Progenitor cell of endocrine pancreas (in vitro differentiated cells): ENCODE measurements at regions not wholly inside any gene's neighbourhood (a gene's known extent, or its start where the extent isn't known, plus 50 kb on each side); places are given as distances from the start of the nearest gene placed in this dataset.
A peak's percentile ranks its signal among the peaks of the same experiment; 100 is the strongest.
"Not testable (repeated sequence)": the region's sequence is repeated elsewhere in the genome, so short reads cannot be mapped to it uniquely, and the experiment has no call there.

Experiments
- DNase-seq: peaks from one replicate; pipeline ENCODE4 v3.0.0; 2021; ENCODE audit warnings: low spot score; ENCODE audit not compliant: unreplicated experiment
- H3K27ac Mint-ChIP-seq: 2 replicates; pipeline ENCODE4 v1.8.0; 2021; ENCODE audit warnings: mild to moderate bottlenecking, moderate library complexity, mixed read lengths
- H3K27me3 Mint-ChIP-seq: 2 replicates; pipeline ENCODE4 v1.8.0; 2021; ENCODE audit warnings: mixed read lengths
- H3K36me3 Mint-ChIP-seq: 2 replicates; pipeline ENCODE4 v1.8.0; 2022; ENCODE audit warnings: mixed read lengths; ENCODE audit not compliant: insufficient read depth
- H3K4me1 Mint-ChIP-seq: 2 replicates; pipeline ENCODE4 v1.8.0; 2021; ENCODE audit warnings: low read depth, mixed read lengths
- H3K4me3 Mint-ChIP-seq: 2 replicates; pipeline ENCODE4 v1.8.0; 2021; ENCODE audit warnings: low read depth, mild to moderate bottlenecking, moderate library complexity, mixed read lengths
- H3K9me3 Mint-ChIP-seq: 2 replicates; pipeline ENCODE4 v1.8.0; 2021; ENCODE audit warnings: low read depth, mixed read lengths
- CTCF ChIP-seq: fragments of 200-600 bp; sonication (generic); IDR thresholded peaks from one replicate; pipeline ENCODE4 v1.5.0; 2021; ENCODE audit warnings: antibody characterized with exemption, mild to moderate bottlenecking; ENCODE audit not compliant: unreplicated experiment

DNA sequence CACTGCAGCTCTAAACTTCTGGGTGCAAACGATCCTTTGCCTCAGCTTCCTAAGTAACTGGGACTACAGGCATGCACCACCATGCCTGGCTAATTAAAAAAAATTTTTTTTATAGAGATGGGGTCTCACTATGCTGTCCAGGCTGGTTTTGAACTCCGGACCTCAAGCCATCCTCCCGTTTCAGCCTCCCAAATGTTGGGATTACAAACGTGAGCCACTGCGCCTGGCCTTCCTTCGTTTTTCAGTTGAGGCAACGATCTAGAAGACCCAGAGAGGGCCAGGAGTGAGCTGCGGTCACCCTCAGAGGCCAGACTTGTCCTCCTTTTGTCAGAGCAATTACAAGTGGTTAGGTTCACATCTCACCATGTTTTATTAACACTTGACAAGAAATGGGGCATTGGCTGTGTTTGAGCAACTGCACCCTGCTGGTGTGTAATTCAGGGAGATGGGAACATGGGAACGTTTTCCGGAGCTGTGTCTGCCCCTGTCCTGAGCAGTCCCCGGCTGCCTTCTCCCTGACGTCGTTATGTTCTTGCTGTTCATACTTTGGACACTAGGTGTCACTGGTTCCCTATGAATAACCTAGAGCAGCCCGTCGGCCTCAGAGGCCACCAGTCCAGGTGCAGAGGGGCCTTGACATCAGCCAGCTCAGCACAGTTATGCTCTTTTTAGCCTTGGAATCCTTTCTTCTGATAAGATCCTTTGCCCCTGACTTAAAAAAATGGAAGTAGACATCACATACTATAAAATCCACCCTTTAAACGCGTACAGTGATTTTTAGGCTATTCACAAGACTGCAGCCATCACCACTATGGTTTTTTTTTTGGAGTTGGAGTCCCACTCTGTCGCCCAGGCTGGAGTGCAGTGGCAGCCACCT lies 375.0 kb downstream of the TYW1 start:
- Mint-ChIP-seq H3K36me3 (peaks cover 1% of the 10 kb centered on the region), H3K4me3 (no peak overlapping the region), H3K9me3 (peaks cover 13% of the 10 kb centered on the region)

GRCh38 chr7:67373389-67373788 lies 376.8 kb downstream of the TYW1 start:
- H3K27me3 Mint-ChIP-seq, H3K27ac Mint-ChIP-seq, DNase-seq, H3K9me3 Mint-ChIP-seq, H3K4me1 Mint-ChIP-seq, H3K36me3 Mint-ChIP-seq, H3K4me3 Mint-ChIP-seq: not testable (repeated sequence)

More for the DNA sequence above, 375.0 kb downstream of the TYW1 start:
- Mint-ChIP-seq H3K27me3 (peaks cover 4% of the 10 kb centered on the region), H3K27ac (no peak overlapping the region), H3K4me1 (no peaks in the 10 kb centered on the region)
- DNase-seq = peak; percentile 64
- peak; percentile 85 for TF ChIP-seq CTCF

GRCh38 chr7:67375427-67375826 lies 378.8 kb downstream of the TYW1 start:
- DNase-seq = no peak
- no peak for TF ChIP-seq CTCF
- Mint-ChIP-seq H3K4me3 (no peak overlapping the region), H3K4me1 (no peaks in the 10 kb centered on the region), H3K27ac (no peak overlapping the region), H3K27me3 (peaks cover 8% of the 10 kb centered on the region), H3K9me3 (peaks cover 7% of the 10 kb centered on the region), H3K36me3 (no peaks in the 10 kb centered on the region)

DNA sequence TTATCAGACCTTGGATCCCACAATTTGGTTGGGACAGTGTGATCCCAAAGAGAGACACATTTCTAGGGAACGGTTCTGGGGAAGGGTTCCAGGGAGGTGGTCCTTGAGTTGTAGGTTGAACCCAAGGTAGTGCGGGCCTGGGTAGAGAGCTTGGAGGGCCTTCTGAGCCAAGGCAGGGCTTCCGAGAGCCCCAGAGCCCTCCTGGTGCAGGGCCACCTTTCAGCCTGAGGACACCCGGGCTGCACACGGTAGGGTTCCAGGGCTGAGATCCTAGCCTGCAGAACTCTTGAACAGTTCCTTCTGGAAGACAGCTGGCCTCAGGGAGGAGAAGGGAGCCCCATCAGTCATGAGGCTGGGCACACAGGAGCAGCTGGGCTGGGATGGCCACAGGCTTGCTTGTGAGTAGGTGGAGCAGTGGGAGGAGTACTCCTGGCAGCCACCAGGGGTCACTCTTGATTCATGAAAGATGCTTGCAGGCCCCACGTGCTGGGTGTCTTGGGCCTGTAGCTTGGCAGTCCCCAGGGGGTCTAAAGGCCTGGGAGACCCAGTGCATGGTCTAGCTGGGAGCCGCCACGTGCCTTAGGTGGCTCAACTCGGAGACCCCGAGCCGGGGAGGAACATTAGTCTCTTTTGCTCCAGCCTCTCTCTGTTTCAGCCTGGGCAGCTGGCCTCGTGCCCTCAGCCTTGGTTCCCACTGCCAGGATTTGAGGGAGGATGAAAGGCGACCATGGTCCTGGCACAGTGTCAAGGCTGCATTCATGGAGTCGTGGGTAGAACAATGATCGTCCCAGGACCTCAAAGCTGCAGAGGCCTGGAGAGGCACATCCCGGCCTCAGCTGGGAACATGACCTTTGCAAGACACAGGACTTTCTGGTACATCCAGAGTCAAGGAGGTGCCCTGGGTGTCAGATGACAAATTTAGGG lies 381.6 kb downstream of the TYW1 start:
- Mint-ChIP-seq H3K36me3 (no peaks in the 10 kb centered on the region), H3K27me3 (peaks cover 3% of the 10 kb centered on the region), H3K27ac (no peak overlapping the region), H3K4me3 (no peak overlapping the region), H3K4me1 (peaks cover 5% of the 10 kb centered on the region), H3K9me3 (peaks cover 7% of the 10 kb centered on the region)
- peak; percentile 89 for TF ChIP-seq CTCF
- peak; percentile 71 for DNase-seq

GRCh38 chr7:67380326-67380725 lies 383.7 kb downstream of the TYW1 start:
- Mint-ChIP-seq H3K4me1 (peaks cover 5% of the 10 kb centered on the region), H3K36me3 (no peaks in the 10 kb centered on the region), H3K9me3 (no peaks in the 10 kb centered on the region), H3K27me3 (peaks cover 3% of the 10 kb centered on the region), H3K4me3 (no peak overlapping the region), H3K27ac (no peak overlapping the region)
- no peak for TF ChIP-seq CTCF
- no peak for DNase-seq
